ENCODE measurements at regions not wholly inside any gene's neighbourhood (a gene's known extent, or its start where the extent isn't known, plus 50 kb on each side); places are given as distances from the start of the nearest gene placed in this dataset.

GRCh38 chr14:99078426-99078825 is 193.6 kb downstream of the BCL11B start:
- TF ChIP-seq, protein P1, sequence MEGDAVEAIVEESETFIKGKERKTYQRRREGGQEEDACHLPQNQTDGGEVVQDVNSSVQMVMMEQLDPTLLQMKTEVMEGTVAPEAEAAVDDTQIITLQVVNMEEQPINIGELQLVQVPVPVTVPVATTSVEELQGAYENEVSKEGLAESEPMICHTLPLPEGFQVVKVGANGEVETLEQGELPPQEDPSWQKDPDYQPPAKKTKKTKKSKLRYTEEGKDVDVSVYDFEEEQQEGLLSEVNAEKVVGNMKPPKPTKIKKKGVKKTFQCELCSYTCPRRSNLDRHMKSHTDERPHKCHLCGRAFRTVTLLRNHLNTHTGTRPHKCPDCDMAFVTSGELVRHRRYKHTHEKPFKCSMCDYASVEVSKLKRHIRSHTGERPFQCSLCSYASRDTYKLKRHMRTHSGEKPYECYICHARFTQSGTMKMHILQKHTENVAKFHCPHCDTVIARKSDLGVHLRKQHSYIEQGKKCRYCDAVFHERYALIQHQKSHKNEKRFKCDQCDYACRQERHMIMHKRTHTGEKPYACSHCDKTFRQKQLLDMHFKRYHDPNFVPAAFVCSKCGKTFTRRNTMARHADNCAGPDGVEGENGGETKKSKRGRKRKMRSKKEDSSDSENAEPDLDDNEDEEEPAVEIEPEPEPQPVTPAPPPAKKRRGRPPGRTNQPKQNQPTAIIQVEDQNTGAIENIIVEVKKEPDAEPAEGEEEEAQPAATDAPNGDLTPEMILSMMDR (IDR thresholded peaks at IDR 0.05), result no peak
- TF ChIP-seq POLR2A (IDR thresholded peaks at IDR 0.05), result no peak
- no peaks in the 10 kb centered on the region for H3K9me3 ChIP-seq
- no peak for DNase-seq
- 86 to 87% methylated on average over 7 of the region's 7 CpGs for WGBS, 2 donors
- H3K36me3 ChIP-seq, result no peaks in the 10 kb centered on the region
- H3K4me1 ChIP-seq, result peaks cover 0 to 6% of the 10 kb centered on the region in 2 donors
- H3K4me3 ChIP-seq (replicated peaks in 1 of 3), result no peak overlapping the region
- intact Hi-C loops (cut with DNase I), result no loop called here
- H3K27me3 ChIP-seq, result no peaks in the 10 kb centered on the region
- no peak overlapping the region for H3K27ac ChIP-seq

GRCh38 chr14:99079061-99079727 is 192.8 kb downstream of the BCL11B start:
- TF ChIP-seq, protein P1 (IDR thresholded peaks at IDR 0.05), result no peak
- no peak for TF ChIP-seq POLR2A (IDR thresholded peaks at IDR 0.05)
- no peak overlapping the region for H3K27ac ChIP-seq
- H3K27me3 ChIP-seq, result no peaks in the 10 kb centered on the region
- H3K4me1 ChIP-seq, result no peaks in the 10 kb centered on the region
- no peaks in the 10 kb centered on the region for H3K9me3 ChIP-seq
- WGBS, 2 donors, result 91 to 93% methylated on average over 9 of the region's 9 CpGs
- H3K4me3 ChIP-seq (replicated peaks in 1 of 3), result no peak overlapping the region
- H3K36me3 ChIP-seq, result no peaks in the 10 kb centered on the region
- DNase-seq, result no peak
- intact Hi-C loops (cut with DNase I), result no loop called here

DNA sequence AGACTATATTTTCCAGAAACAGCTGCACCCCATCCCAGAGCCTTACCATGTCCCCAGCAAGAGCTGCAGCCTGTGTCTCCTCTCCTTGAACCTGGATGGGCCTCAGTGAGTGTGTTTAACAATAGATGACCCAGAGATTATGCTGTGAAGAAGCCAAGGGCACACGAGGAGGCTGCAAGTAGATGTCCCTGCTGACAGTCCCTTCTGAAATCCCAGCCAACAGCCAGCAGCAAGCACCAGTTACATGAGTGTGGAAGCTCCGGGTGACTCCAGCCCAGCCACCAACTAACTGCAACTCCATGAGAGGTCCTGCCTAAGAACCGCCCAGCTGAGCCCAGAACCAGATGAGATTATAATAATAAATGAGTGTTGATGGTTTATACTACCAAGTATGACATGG is 191.7 kb downstream of the BCL11B start:
- Histone ChIP-seq H3K36me3 (no peaks in the 10 kb centered on the region), H3K9me3 (no peaks in the 10 kb centered on the region), H3K27me3 (no peaks in the 10 kb centered on the region), H3K27ac (no peak overlapping the region), H3K4me3 (replicated peaks in 1 of 3) (no peak overlapping the region), H3K4me1 (no peaks in the 10 kb centered on the region)
- no peak for TF ChIP-seq POLR2A (IDR thresholded peaks at IDR 0.05)
- TF ChIP-seq, protein P1 (IDR thresholded peaks at IDR 0.05), result no peak
- 93% methylated on average over 3 of the region's 3 CpGs for WGBS, 2 donors
- no peak for DNase-seq
- intact Hi-C loops (cut with DNase I), result no loop called here

GRCh38 chr14:99081156-99081765 is 190.7 kb downstream of the BCL11B start:
- no peak overlapping the region for H3K27ac ChIP-seq
- H3K27me3 ChIP-seq, result no peaks in the 10 kb centered on the region
- no peaks in the 10 kb centered on the region for H3K4me1 ChIP-seq
- no peak for TF ChIP-seq POLR2A (IDR thresholded peaks at IDR 0.05)
- TF ChIP-seq, protein P1 (IDR thresholded peaks at IDR 0.05), result no peak
- no peaks in the 10 kb centered on the region for H3K9me3 ChIP-seq
- no peaks in the 10 kb centered on the region for H3K36me3 ChIP-seq
- 93 to 94% methylated on average over 9 of the region's 9 CpGs for WGBS, 2 donors
- no peak for DNase-seq
- intact Hi-C loops (cut with DNase I), result no loop called here
- no peak overlapping the region for H3K4me3 ChIP-seq (replicated peaks in 1 of 3)

- 94 to 96% methylated on average over 2 of the region's 2 CpGs for WGBS, 2 donors
- Histone ChIP-seq H3K4me3 (replicated peaks in 1 of 3) (no peak overlapping the region), H3K27ac (no peak overlapping the region), H3K4me1 (no peaks in the 10 kb centered on the region), H3K27me3 (no peaks in the 10 kb centered on the region), H3K36me3 (no peaks in the 10 kb centered on the region), H3K9me3 (no peaks in the 10 kb centered on the region)
- DNase-seq, result no peak
- no peak for TF ChIP-seq POLR2A (IDR thresholded peaks at IDR 0.05)
- TF ChIP-seq, protein P1 (IDR thresholded peaks at IDR 0.05), result no peak
- intact Hi-C loops (cut with DNase I), result no loop called here
Measured at GRCh38 chr14:99081880-99082279, 190.1 kb downstream of the BCL11B start.
